ENCODE measurements at regions not wholly inside any gene's neighbourhood (a gene's known extent, or its start where the extent isn't known, plus 50 kb on each side); places are given as distances from the start of the nearest gene placed in this dataset.

GRCh38 chr3:151537726-151538125 is 76.9 kb upstream of the IGSF10 start:
- TF ChIP-seq CTCF (optimal IDR thresholded peaks at IDR 0.05 in 1 of 3, IDR thresholded peaks at IDR 0.05 in 1 of 3, conservative IDR thresholded peaks at IDR 0.05 in 1 of 3; ENCODE audit: extremely low read depth in 1 of 3, insufficient read depth in 2 of 3, low read length in 3 of 3) (no peak), EZH2 (IDR thresholded peaks at IDR 0.05; ENCODE audit: low read length) (no peak)
